Activated T-helper 1 cell treated with anti-CD3 and anti-CD28 coated beads, Interleukin-2, amount 50 U/mL, for 16 hours (primary cell): ENCODE measurements at regions not wholly inside any gene's neighbourhood (a gene's known extent, or its start where the extent isn't known, plus 50 kb on each side); places are given as distances from the start of the nearest gene placed in this dataset.

Source experiments
- DNase-seq, 2 donors: peaks; one replicate each; pipeline ENCODE4 v3.0.0-alpha.2; 2020; ENCODE audit warnings: low read depth in 1 of 2, low spot score in 1 of 2

GRCh38 chr7:131236318-131236672, 91.4 kb upstream of the MKLN1 start:
- no peak for DNase-seq

GRCh38 chr7:131238347-131238931, 89.2 kb upstream of the MKLN1 start:
- DNase-seq = no peak

- no peak for DNase-seq
These were observed 86.3 kb upstream of the MKLN1 start for GRCh38 chr7:131241386-131241785.

GRCh38 chr7:131242123-131242650, 85.5 kb upstream of the MKLN1 start:
- no peak for DNase-seq

- no peak for DNase-seq
These were observed 83.3 kb upstream of the MKLN1 start for GRCh38 chr7:131244259-131244852.

GRCh38 chr7:131249003-131249402, 78.7 kb upstream of the MKLN1 start:
- DNase-seq = no peak

GRCh38 chr7:131249483-131249882, 78.2 kb upstream of the MKLN1 start:
- DNase-seq = no peak

- DNase-seq = no peak
These were observed 77.3 kb upstream of the MKLN1 start for GRCh38 chr7:131250331-131250730.

GRCh38 chr7:131251371-131251770, 76.3 kb upstream of the MKLN1 start:
- DNase-seq = no peak

GRCh38 chr7:131252976-131253375, 74.7 kb upstream of the MKLN1 start:
- no peak for DNase-seq

GRCh38 chr7:131254211-131254610, 73.5 kb upstream of the MKLN1 start:
- no peak for DNase-seq

- DNase-seq = no peak
These were observed 72.4 kb upstream of the MKLN1 start for GRCh38 chr7:131255242-131255641.

- DNase-seq = no peak
These were observed 66.1 kb upstream of the MKLN1 start for GRCh38 chr7:131261476-131261994.

- DNase-seq = no peak
These were observed 62.4 kb upstream of the MKLN1 start for GRCh38 chr7:131265227-131265626.

GRCh38 chr7:131267631-131268030, 60.0 kb upstream of the MKLN1 start:
- DNase-seq = no peak

GRCh38 chr7:131268906-131269305, 58.8 kb upstream of the MKLN1 start:
- no peak for DNase-seq

- no peak for DNase-seq
These were observed 55.6 kb upstream of the MKLN1 start for GRCh38 chr7:131272086-131272485.

- DNase-seq = no peak
These were observed 52.7 kb upstream of the MKLN1 start for GRCh38 chr7:131274986-131275385.

- DNase-seq = no peak
These were observed 51.5 kb upstream of the MKLN1 start for GRCh38 chr7:131276190-131276589.

- no peak for DNase-seq
These were observed 50.9 kb upstream of the MKLN1 start for GRCh38 chr7:131276748-131277147.
